ENCODE measurements at regions not wholly inside any gene's neighbourhood (a gene's known extent, or its start where the extent isn't known, plus 50 kb on each side); places are given as distances from the start of the nearest gene placed in this dataset.

DNA sequence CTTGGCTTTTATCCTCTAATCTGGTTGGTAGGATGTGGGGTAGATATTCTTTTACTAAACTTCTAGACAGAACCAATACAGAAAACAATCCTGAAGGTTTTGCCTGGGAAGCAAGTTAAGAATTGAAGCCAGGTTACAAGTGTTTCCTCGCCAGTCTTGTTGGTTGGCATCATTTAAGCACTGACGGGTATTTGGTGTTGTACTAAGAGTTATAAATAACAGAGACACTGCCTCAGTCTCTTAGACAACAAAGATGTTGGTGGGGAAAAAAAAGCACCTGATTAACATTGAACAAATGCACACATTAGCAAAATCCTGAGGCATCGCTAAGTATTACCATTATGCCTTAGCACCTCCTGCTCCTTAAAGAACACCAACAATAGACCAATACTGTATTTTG is 272.2 kb downstream of the BRINP2 start:
- peaks cover 4% of the 10 kb centered on the region for H3K4me1 ChIP-seq (ENCODE audit: low read depth)
- H3K4me3 ChIP-seq, result no peak overlapping the region
- intact Hi-C loops (cut with DNase I, micrococcal nuclease), result no loop called here
- H3K9me3 ChIP-seq, result no peaks in the 10 kb centered on the region
- DNase-seq (no peak), ATAC-seq (no peak)
- no peaks in the 10 kb centered on the region for H3K36me3 ChIP-seq (ENCODE audit: low read depth)
- TF ChIP-seq, protein P1, sequence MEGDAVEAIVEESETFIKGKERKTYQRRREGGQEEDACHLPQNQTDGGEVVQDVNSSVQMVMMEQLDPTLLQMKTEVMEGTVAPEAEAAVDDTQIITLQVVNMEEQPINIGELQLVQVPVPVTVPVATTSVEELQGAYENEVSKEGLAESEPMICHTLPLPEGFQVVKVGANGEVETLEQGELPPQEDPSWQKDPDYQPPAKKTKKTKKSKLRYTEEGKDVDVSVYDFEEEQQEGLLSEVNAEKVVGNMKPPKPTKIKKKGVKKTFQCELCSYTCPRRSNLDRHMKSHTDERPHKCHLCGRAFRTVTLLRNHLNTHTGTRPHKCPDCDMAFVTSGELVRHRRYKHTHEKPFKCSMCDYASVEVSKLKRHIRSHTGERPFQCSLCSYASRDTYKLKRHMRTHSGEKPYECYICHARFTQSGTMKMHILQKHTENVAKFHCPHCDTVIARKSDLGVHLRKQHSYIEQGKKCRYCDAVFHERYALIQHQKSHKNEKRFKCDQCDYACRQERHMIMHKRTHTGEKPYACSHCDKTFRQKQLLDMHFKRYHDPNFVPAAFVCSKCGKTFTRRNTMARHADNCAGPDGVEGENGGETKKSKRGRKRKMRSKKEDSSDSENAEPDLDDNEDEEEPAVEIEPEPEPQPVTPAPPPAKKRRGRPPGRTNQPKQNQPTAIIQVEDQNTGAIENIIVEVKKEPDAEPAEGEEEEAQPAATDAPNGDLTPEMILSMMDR (IDR thresholded peaks at IDR 0.05), result no peak

DNA sequence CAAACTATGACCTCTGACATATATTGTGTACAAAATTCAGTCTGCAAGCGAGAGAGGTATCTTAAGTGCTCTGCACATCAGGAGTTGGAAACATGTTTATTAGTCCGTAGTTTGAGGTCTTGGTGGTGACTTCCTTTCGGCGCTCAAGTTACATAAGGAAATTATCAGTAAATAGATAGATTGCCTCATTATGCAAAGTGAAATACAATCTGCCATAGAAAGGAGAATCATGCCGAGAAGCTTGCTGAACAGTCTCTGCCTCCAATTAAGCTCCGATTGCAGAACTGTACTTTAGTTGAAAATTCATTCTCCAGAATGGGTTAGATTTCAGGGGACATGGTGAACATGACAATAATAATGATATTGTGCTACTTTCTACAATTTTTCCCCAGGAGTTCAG is 271.8 kb downstream of the BRINP2 start:
- Histone ChIP-seq H3K36me3 (ENCODE audit: low read depth) (no peaks in the 10 kb centered on the region), H3K4me1 (ENCODE audit: low read depth) (peaks cover 4% of the 10 kb centered on the region), H3K9me3 (no peaks in the 10 kb centered on the region), H3K4me3 (no peak overlapping the region)
- DNase-seq (no peak), ATAC-seq (no peak)
- intact Hi-C loops (cut with DNase I, micrococcal nuclease), result no loop called here
- TF ChIP-seq, protein P1 (IDR thresholded peaks at IDR 0.05), result no peak

DNA sequence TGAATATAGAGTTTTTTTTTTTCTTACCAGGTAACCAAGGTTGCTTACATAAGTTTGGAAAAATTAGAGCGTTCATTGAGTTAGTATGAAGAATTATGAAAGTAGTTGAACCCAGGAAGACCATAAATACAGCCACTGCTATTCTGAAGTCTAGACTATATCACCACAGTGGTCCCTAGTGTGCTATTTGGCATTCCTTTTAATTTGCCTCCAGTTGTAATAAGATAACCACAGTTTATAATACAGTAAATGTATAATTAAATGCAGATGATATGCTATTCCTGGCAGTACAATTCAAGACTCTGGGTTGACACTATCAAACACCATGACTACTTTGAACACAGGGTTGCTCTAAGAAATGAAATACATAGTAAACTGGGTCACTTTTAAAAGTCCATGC is 270.5 kb downstream of the BRINP2 start:
- TF ChIP-seq, protein P1 (IDR thresholded peaks at IDR 0.05), result no peak
- H3K9me3 ChIP-seq, result no peaks in the 10 kb centered on the region
- ATAC-seq (no peak), DNase-seq (no peak)
- no peak overlapping the region for H3K4me3 ChIP-seq
- intact Hi-C loops (cut with DNase I, micrococcal nuclease), result no loop called here
- no peaks in the 10 kb centered on the region for H3K36me3 ChIP-seq (ENCODE audit: low read depth)
- H3K4me1 ChIP-seq (ENCODE audit: low read depth), result peaks cover 4% of the 10 kb centered on the region

DNA sequence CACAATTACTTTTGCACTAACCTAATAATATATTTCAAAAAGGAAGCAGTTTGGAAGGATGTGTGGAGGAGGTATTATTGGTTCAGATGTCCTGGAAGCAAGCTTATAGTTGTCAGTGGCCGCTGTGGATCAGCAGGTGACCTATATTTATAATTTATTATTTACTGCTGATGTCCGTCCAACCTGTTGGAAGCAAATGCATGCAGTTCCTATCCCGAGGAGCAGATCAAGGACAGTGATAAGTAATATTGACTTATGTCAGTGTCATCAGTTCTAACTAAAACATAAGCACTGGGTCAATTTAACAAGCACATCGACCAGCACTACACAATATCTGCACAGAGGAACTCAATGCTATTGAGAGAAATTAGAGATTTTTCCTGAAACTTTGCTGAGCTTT is 270.1 kb downstream of the BRINP2 start:
- ATAC-seq, result no peak

DNA sequence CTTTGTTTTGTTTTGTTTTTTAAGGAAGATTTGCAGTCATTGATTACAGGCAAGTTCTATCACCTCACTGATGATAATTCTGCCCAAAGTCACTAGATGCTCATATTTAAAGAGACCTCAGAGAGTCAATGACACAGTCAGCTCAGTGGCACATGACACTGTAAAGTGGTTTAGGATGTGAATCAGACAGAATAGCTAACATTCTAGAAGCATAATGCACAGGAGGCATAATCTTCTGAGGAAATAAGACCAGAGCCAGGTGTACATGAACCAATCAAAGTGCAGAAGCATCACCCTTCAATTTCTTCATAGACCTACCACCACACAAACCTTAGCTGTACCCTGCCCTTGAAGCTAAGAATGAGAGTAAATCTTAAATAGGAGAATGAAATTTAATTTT is 268.5 kb downstream of the BRINP2 start:
- DNase-seq, result no peak
- TF ChIP-seq, protein P1 (IDR thresholded peaks at IDR 0.05), result no peak
- no peak overlapping the region for H3K4me3 ChIP-seq
- no peaks in the 10 kb centered on the region for H3K4me1 ChIP-seq (ENCODE audit: low read depth)
- H3K36me3 ChIP-seq (ENCODE audit: low read depth), result no peaks in the 10 kb centered on the region
- no peak for ATAC-seq
- H3K9me3 ChIP-seq, result no peaks in the 10 kb centered on the region
- intact Hi-C loops (cut with DNase I, micrococcal nuclease), result no loop called here

More for the DNA sequence above, 270.1 kb downstream of the BRINP2 start:
- Histone ChIP-seq H3K36me3 (ENCODE audit: low read depth) (no peaks in the 10 kb centered on the region), H3K9me3 (no peaks in the 10 kb centered on the region), H3K4me3 (no peak overlapping the region), H3K4me1 (ENCODE audit: low read depth) (peaks cover 4% of the 10 kb centered on the region)
- intact Hi-C loops (cut with DNase I, micrococcal nuclease), result no loop called here
- DNase-seq, result no peak
- TF ChIP-seq, protein P1 (IDR thresholded peaks at IDR 0.05), result no peak

DNA sequence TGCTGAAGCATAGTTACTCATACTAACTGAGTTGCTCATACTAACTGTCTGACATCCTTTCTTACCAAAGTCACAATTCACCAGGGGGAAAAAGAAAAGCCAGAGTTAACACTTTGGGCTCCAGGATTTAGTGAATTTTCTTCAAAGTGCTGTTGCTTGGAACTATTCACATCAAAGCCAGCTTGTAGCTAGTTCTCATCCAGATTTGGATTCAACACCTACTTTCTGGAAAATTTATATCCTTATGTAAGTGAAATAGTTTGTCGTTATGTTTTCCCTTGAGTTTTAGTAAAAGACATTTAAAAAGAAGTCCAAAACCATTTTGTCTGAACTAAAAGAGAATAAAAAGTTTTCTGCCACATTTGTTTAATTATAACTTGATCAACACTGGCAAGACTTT is 264.6 kb downstream of the BRINP2 start:
- Histone ChIP-seq H3K36me3 (ENCODE audit: low read depth) (no peaks in the 10 kb centered on the region), H3K4me1 (ENCODE audit: low read depth) (no peaks in the 10 kb centered on the region), H3K4me3 (no peak overlapping the region), H3K9me3 (no peaks in the 10 kb centered on the region)
- ATAC-seq (no peak), DNase-seq (no peak)
- TF ChIP-seq, protein P1 (IDR thresholded peaks at IDR 0.05), result no peak
- intact Hi-C loops (cut with DNase I, micrococcal nuclease), result no loop called here
